MCF 10A (cell line): ENCODE measurements at regions not wholly inside any gene's neighbourhood (a gene's known extent, or its start where the extent isn't known, plus 50 kb on each side); places are given as distances from the start of the nearest gene placed in this dataset.

ENCODE experiments used
- BruUV-seq: library from RNA; stranded (reverse); fragments of 400-500 nt; replicated peaks from 2 replicates; lab custom pipeline; 2021; lab: Mats Ljungman, UMichigan
- CTCF ChIA-PET: fragments of 300-600 bp; sonication (Branson Sonifier 250); formaldehyde crosslinking; extraction: SDS; loops from one replicate; lab custom pipeline; 2021; ENCODE audit warnings: antibody characterized with exemption, inconsistent platforms; lab: Yijun Ruan, JAX
- POLR2A ChIA-PET: fragments of 300-600, 350-650 bp; sonication (Branson Sonifier 250); formaldehyde crosslinking; extraction: SDS; loops from one replicate; lab custom pipeline; 2020; ENCODE audit warnings: antibody characterized with exemption, inconsistent platforms; lab: Yijun Ruan, JAX
- DNase-seq: peaks from one replicate; pipeline ENCODE4 v3.0.0-alpha.2; 2018; ENCODE audit not compliant: unreplicated experiment
- H3K27ac Mint-ChIP-seq: one replicate; pipeline ENCODE4 v1.8.0; 2022; ENCODE audit warnings: mild to moderate bottlenecking, low read depth, mixed read lengths; ENCODE audit not compliant: unreplicated experiment
- H3K27me3 Mint-ChIP-seq: one replicate; pipeline ENCODE4 v1.8.0; 2022; ENCODE audit warnings: mixed read lengths; ENCODE audit not compliant: insufficient read depth, unreplicated experiment
- H3K36me3 Mint-ChIP-seq: one replicate; pipeline ENCODE4 v1.8.0; 2022; ENCODE audit warnings: mild to moderate bottlenecking, moderate library complexity, mixed read lengths; ENCODE audit not compliant: insufficient read depth, unreplicated experiment
- H3K4me1 Mint-ChIP-seq: one replicate; pipeline ENCODE4 v1.8.0; 2022; ENCODE audit warnings: mixed read lengths; ENCODE audit not compliant: insufficient read depth, unreplicated experiment
- H3K4me3 Mint-ChIP-seq: one replicate; pipeline ENCODE4 v1.8.0; 2022; ENCODE audit warnings: mild to moderate bottlenecking, moderate library complexity, mixed read lengths; ENCODE audit not compliant: unreplicated experiment
- H3K9me3 Mint-ChIP-seq: one replicate; pipeline ENCODE4 v1.8.0; 2022; ENCODE audit warnings: mixed read lengths; ENCODE audit not compliant: unreplicated experiment
- CTCF ChIP-seq: fragments of 200-600 bp; IDR thresholded peaks from one replicate; pipeline ENCODE4 v1.8.0; 2022; ENCODE audit warnings: antibody characterized with exemption, mild to moderate bottlenecking; ENCODE audit not compliant: unreplicated experiment
- intact Hi-C: fragments of 100-400 bp; cut with micrococcal nuclease; formaldehyde crosslinking; loops from 2 replicates; pipeline ENCODE4 v1.14.1; 2022

GRCh38 chrX:40331762-40332161 lies 234.0 kb upstream of the BCOR start:
- no peak for TF ChIP-seq CTCF
- intact Hi-C loops, result no loop called here
- no peaks in the 10 kb centered on the region for H3K9me3 Mint-ChIP-seq
- ChIA-PET POLR2A (no interaction called here), CTCF (interaction anchor here (0.6 kb wide), 1 partner anchor 676 kb away, joined by 3 read pairs; no protein-coding TSS in a partner anchor)
- H3K4me1 Mint-ChIP-seq, result no peaks in the 10 kb centered on the region
- no TSS peak for BruUV-seq
- H3K27me3 Mint-ChIP-seq, result peaks cover 82% of the 10 kb centered on the region
- no peak for DNase-seq
- no peak overlapping the region for H3K27ac Mint-ChIP-seq
- no peaks in the 10 kb centered on the region for H3K36me3 Mint-ChIP-seq
- no peak overlapping the region for H3K4me3 Mint-ChIP-seq

GRCh38 chrX:40331353-40331752 lies 233.6 kb upstream of the BCOR start:
- DNase-seq, result no peak
- intact Hi-C loops, result no loop called here
- TF ChIP-seq CTCF, result no peak
- Mint-ChIP-seq H3K27me3 (peaks cover 83% of the 10 kb centered on the region), H3K4me1 (no peaks in the 10 kb centered on the region), H3K36me3 (no peaks in the 10 kb centered on the region), H3K4me3 (no peak overlapping the region), H3K27ac (no peak overlapping the region), H3K9me3 (no peaks in the 10 kb centered on the region)
- POLR2A ChIA-PET, result no interaction called here
- no TSS peak for BruUV-seq
- CTCF ChIA-PET, result interaction anchor here (0.7 kb wide), 1 partner anchor 262 kb away, joined by 3 read pairs; no protein-coding TSS in a partner anchor

DNA sequence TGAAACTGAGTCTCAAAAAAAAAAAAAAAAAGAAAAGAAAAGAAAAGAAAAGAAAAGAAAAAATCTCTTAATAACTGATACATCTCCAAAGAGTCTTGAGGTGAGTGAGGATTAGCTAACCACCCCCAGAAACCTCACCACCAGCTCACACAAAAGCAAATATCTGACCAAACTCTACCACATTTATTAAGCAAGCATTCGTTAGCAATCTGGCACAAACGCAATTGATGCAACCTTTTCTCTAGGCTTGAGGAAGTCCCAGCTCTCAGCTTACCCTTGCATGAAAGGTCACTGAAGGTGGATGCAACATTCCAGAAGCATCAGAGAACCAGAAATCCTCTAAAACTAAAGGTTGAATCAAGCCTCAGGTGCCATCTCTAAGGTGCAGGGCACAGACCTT lies 231.9 kb upstream of the BCOR start:
- CTCF ChIA-PET, result interaction anchor here (0.7 kb wide), 1 partner anchor 718 kb away, joined by 4 read pairs; no protein-coding TSS in a partner anchor
- Mint-ChIP-seq H3K27ac (no peak overlapping the region), H3K4me3 (no peak overlapping the region), H3K36me3 (no peaks in the 10 kb centered on the region), H3K27me3 (peaks cover 86% of the 10 kb centered on the region), H3K4me1 (no peaks in the 10 kb centered on the region), H3K9me3 (no peaks in the 10 kb centered on the region)
- no peak for DNase-seq
- BruUV-seq, result no TSS peak
- intact Hi-C loops, result no loop called here
- no peak for TF ChIP-seq CTCF
- POLR2A ChIA-PET, result no interaction called here

DNA sequence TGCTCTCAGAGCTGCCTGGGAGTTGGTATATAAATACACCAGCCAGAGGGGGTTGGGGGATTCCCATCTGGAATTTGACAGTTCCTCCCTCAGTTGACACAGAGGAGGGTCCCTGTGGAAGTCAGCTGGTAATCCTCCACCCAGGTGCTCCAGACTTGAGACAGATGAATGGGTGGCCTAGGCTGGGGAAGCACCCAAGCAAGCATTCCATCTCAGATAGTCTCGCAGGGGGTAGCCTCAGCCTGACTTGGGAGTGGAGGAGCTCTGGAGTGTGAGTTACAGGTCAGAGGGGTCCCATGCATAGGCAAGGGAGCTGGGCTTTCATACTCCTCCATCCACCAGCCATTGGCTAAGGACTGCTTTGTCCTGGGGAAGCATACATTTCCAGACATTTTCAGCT lies 229.3 kb upstream of the BCOR start:
- POLR2A ChIA-PET, result no interaction called here

More for the DNA sequence above, 229.3 kb upstream of the BCOR start:
- Mint-ChIP-seq H3K36me3 (no peaks in the 10 kb centered on the region), H3K4me3 (no peak overlapping the region), H3K4me1 (no peaks in the 10 kb centered on the region), H3K27me3 (peaks cover 79% of the 10 kb centered on the region), H3K27ac (no peak overlapping the region), H3K9me3 (no peaks in the 10 kb centered on the region)
- BruUV-seq, result no TSS peak
- CTCF ChIA-PET, result interaction anchor here (0.7 kb wide), 1 partner anchor 292 kb away, joined by 3 read pairs; no protein-coding TSS in a partner anchor
- intact Hi-C loops, result no loop called here
- TF ChIP-seq CTCF, result no peak
- no peak for DNase-seq
